ENCODE measurements at regions not wholly inside any gene's neighbourhood (a gene's known extent, or its start where the extent isn't known, plus 50 kb on each side); places are given as distances from the start of the nearest gene placed in this dataset.

GRCh38 chr6:105753207-105753606 is 332.9 kb upstream of the PRDM1 start:
- Histone ChIP-seq H3K4me3 (ENCODE audit: severe bottlenecking) (no peak overlapping the region), H3K9me3 (ENCODE audit: severe bottlenecking) (no peaks in the 10 kb centered on the region), H3K27ac (ENCODE audit: poor library complexity, severe bottlenecking) (no peak overlapping the region), H3K36me3 (ENCODE audit: low read depth) (no peaks in the 10 kb centered on the region), H3K4me1 (ENCODE audit: insufficient read depth, poor library complexity, severe bottlenecking) (no peaks in the 10 kb centered on the region), H3K27me3 (ENCODE audit: insufficient read depth, poor library complexity, severe bottlenecking) (no peaks in the 10 kb centered on the region)
- DNase-seq (ENCODE audit: low spot score) (no peak), ATAC-seq (ENCODE audit: low read depth) (0 out of 3 replicates have a peak, but pooled peaks have one; percentile 38)
- TF ChIP-seq CTCF (IDR thresholded peaks at IDR 0.05; ENCODE audit: poor library complexity, severe bottlenecking), result no peak

- Histone ChIP-seq H3K9me3 (ENCODE audit: severe bottlenecking) (no peaks in the 10 kb centered on the region), H3K27me3 (ENCODE audit: insufficient read depth, poor library complexity, severe bottlenecking) (no peaks in the 10 kb centered on the region)
- DNase-seq (ENCODE audit: low spot score), result no peak
Measured at GRCh38 chr6:105750089-105750488, 336.0 kb upstream of the PRDM1 start.

GRCh38 chr6:105748737-105749161 is 337.4 kb upstream of the PRDM1 start:
- H3K9me3 ChIP-seq (ENCODE audit: severe bottlenecking), result no peaks in the 10 kb centered on the region
- no peak overlapping the region for H3K4me3 ChIP-seq (ENCODE audit: severe bottlenecking)
- no peaks in the 10 kb centered on the region for H3K27me3 ChIP-seq (ENCODE audit: insufficient read depth, poor library complexity, severe bottlenecking)
- DNase-seq (ENCODE audit: low spot score) (no peak), ATAC-seq (ENCODE audit: low read depth) (no peak; the same call in 2 of the 3 replicates)
- no peak overlapping the region for H3K27ac ChIP-seq (ENCODE audit: poor library complexity, severe bottlenecking)
- no peaks in the 10 kb centered on the region for H3K36me3 ChIP-seq (ENCODE audit: low read depth)
- no peak for TF ChIP-seq CTCF (IDR thresholded peaks at IDR 0.05; ENCODE audit: poor library complexity, severe bottlenecking)
- H3K4me1 ChIP-seq (ENCODE audit: insufficient read depth, poor library complexity, severe bottlenecking), result no peaks in the 10 kb centered on the region

More at GRCh38 chr6:105750089-105750488, 336.0 kb upstream of the PRDM1 start:
- ATAC-seq (ENCODE audit: low read depth), result no peak
- no peak for TF ChIP-seq CTCF (IDR thresholded peaks at IDR 0.05; ENCODE audit: poor library complexity, severe bottlenecking)
- Histone ChIP-seq H3K36me3 (ENCODE audit: low read depth) (no peaks in the 10 kb centered on the region), H3K4me3 (ENCODE audit: severe bottlenecking) (no peak overlapping the region), H3K4me1 (ENCODE audit: insufficient read depth, poor library complexity, severe bottlenecking) (no peaks in the 10 kb centered on the region), H3K27ac (ENCODE audit: poor library complexity, severe bottlenecking) (no peak overlapping the region)

GRCh38 chr6:105747823-105748405 is 338.2 kb upstream of the PRDM1 start:
- ATAC-seq (ENCODE audit: low read depth) (no peak), DNase-seq (ENCODE audit: low spot score) (no peak)
- no peaks in the 10 kb centered on the region for H3K9me3 ChIP-seq (ENCODE audit: severe bottlenecking)
- no peaks in the 10 kb centered on the region for H3K27me3 ChIP-seq (ENCODE audit: insufficient read depth, poor library complexity, severe bottlenecking)
- no peaks in the 10 kb centered on the region for H3K36me3 ChIP-seq (ENCODE audit: low read depth)
- H3K27ac ChIP-seq (ENCODE audit: poor library complexity, severe bottlenecking), result no peak overlapping the region
- H3K4me3 ChIP-seq (ENCODE audit: severe bottlenecking), result no peak overlapping the region
- no peak for TF ChIP-seq CTCF (IDR thresholded peaks at IDR 0.05; ENCODE audit: poor library complexity, severe bottlenecking)
- H3K4me1 ChIP-seq (ENCODE audit: insufficient read depth, poor library complexity, severe bottlenecking), result no peaks in the 10 kb centered on the region

GRCh38 chr6:105746509-105746908 is 339.6 kb upstream of the PRDM1 start:
- TF ChIP-seq CTCF (IDR thresholded peaks at IDR 0.05; ENCODE audit: poor library complexity, severe bottlenecking), result no peak
- Histone ChIP-seq H3K36me3 (ENCODE audit: low read depth) (no peaks in the 10 kb centered on the region), H3K4me3 (ENCODE audit: severe bottlenecking) (no peak overlapping the region), H3K4me1 (ENCODE audit: insufficient read depth, poor library complexity, severe bottlenecking) (no peaks in the 10 kb centered on the region), H3K27ac (ENCODE audit: poor library complexity, severe bottlenecking) (no peak overlapping the region), H3K9me3 (ENCODE audit: severe bottlenecking) (no peaks in the 10 kb centered on the region), H3K27me3 (ENCODE audit: insufficient read depth, poor library complexity, severe bottlenecking) (no peaks in the 10 kb centered on the region)
- ATAC-seq (ENCODE audit: low read depth), result no peak
- DNase-seq (ENCODE audit: low spot score), result no peak

Data from RWPE2 (cell line).